Mononuclear cell (primary cell): ENCODE measurements at regions not wholly inside any gene's neighbourhood (a gene's known extent, or its start where the extent isn't known, plus 50 kb on each side); places are given as distances from the start of the nearest gene placed in this dataset.
"Not testable (repeated sequence)": the region's sequence is repeated elsewhere in the genome, so short reads cannot be mapped to it uniquely, and the experiment has no call there.

Experiments used
- H3K27me3 ChIP-seq: 2 replicates; pipeline ENCODE4 v1.6.0; 2011; ENCODE audit warnings: low read length, control low read depth; ENCODE audit not compliant: insufficient read depth
- H3K4me1 ChIP-seq: 2 replicates; pipeline ENCODE4 v1.5.1; 2011; ENCODE audit warnings: mild to moderate bottlenecking, low read length, control low read depth; ENCODE audit not compliant: insufficient read depth
- H3K4me3 ChIP-seq: 2 replicates; pipeline ENCODE4 v1.5.1; 2011; ENCODE audit warnings: mild to moderate bottlenecking, low read length, moderate library complexity
- H3K9me3 ChIP-seq: 2 replicates; pipeline ENCODE4 v1.5.1; 2011; ENCODE audit warnings: low read depth, mild to moderate bottlenecking, control low read depth, low read length

GRCh38 chr13:22821589-22821988 is 359.2 kb upstream of the SGCG start:
- no peaks in the 10 kb centered on the region for H3K9me3 ChIP-seq
- no peaks in the 10 kb centered on the region for H3K4me1 ChIP-seq
- no peaks in the 10 kb centered on the region for H3K27me3 ChIP-seq
- H3K4me3 ChIP-seq: no peak overlapping the region

GRCh38 chr13:22825186-22825585 is 355.6 kb upstream of the SGCG start:
- Histone ChIP-seq H3K4me3 (no peak overlapping the region), H3K4me1 (no peaks in the 10 kb centered on the region), H3K27me3 (no peaks in the 10 kb centered on the region), H3K9me3 (no peaks in the 10 kb centered on the region)

GRCh38 chr13:22828081-22828480 is 352.7 kb upstream of the SGCG start:
- Histone ChIP-seq H3K4me3 (no peak overlapping the region), H3K9me3 (no peaks in the 10 kb centered on the region), H3K27me3 (no peaks in the 10 kb centered on the region)

GRCh38 chr13:22836475-22836874 is 344.3 kb upstream of the SGCG start:
- H3K4me1 ChIP-seq: no peaks in the 10 kb centered on the region
- H3K9me3 ChIP-seq: no peaks in the 10 kb centered on the region
- H3K4me3 ChIP-seq: no peak overlapping the region
- peaks cover 13% of the 10 kb centered on the region for H3K27me3 ChIP-seq

More at GRCh38 chr13:22828081-22828480, 352.7 kb upstream of the SGCG start:
- H3K4me1 ChIP-seq: no peaks in the 10 kb centered on the region

GRCh38 chr13:22837980-22838647 is 342.7 kb upstream of the SGCG start:
- H3K9me3 ChIP-seq: no peaks in the 10 kb centered on the region
- peaks cover 13% of the 10 kb centered on the region for H3K27me3 ChIP-seq
- no peak overlapping the region for H3K4me3 ChIP-seq
- H3K4me1 ChIP-seq: no peaks in the 10 kb centered on the region

GRCh38 chr13:22839603-22840530 is 340.9 kb upstream of the SGCG start:
- Histone ChIP-seq H3K4me1 (no peaks in the 10 kb centered on the region), H3K9me3 (no peaks in the 10 kb centered on the region), H3K27me3 (peaks cover 13% of the 10 kb centered on the region), H3K4me3 (no peak overlapping the region)

- Histone ChIP-seq H3K4me1 (no peaks in the 10 kb centered on the region), H3K27me3 (no peaks in the 10 kb centered on the region), H3K4me3 (no peak overlapping the region), H3K9me3 (no peaks in the 10 kb centered on the region)
Observed at GRCh38 chr13:22846551-22846950, 334.2 kb upstream of the SGCG start.

- Histone ChIP-seq H3K27me3 (no peaks in the 10 kb centered on the region), H3K4me1 (no peaks in the 10 kb centered on the region), H3K4me3 (no peak overlapping the region), H3K9me3 (no peaks in the 10 kb centered on the region)
Observed at GRCh38 chr13:22848539-22849052, 332.2 kb upstream of the SGCG start.

- Histone ChIP-seq H3K4me3 (no peak overlapping the region), H3K4me1 (no peaks in the 10 kb centered on the region), H3K27me3 (no peaks in the 10 kb centered on the region), H3K9me3 (no peaks in the 10 kb centered on the region)
Observed at GRCh38 chr13:22855926-22856325, 324.9 kb upstream of the SGCG start.

GRCh38 chr13:22858980-22859379 is 321.8 kb upstream of the SGCG start:
- H3K9me3 ChIP-seq, H3K4me3 ChIP-seq, H3K4me1 ChIP-seq, H3K27me3 ChIP-seq: not testable (repeated sequence)

- H3K4me3 ChIP-seq, H3K9me3 ChIP-seq, H3K4me1 ChIP-seq, H3K27me3 ChIP-seq: not testable (repeated sequence)
Observed at GRCh38 chr13:22859411-22859810, 321.4 kb upstream of the SGCG start.

- H3K4me1 ChIP-seq: no peaks in the 10 kb centered on the region
- no peaks in the 10 kb centered on the region for H3K27me3 ChIP-seq
- no peak overlapping the region for H3K4me3 ChIP-seq
- no peaks in the 10 kb centered on the region for H3K9me3 ChIP-seq
Observed at GRCh38 chr13:22861958-22862466, 318.8 kb upstream of the SGCG start.

GRCh38 chr13:22862478-22862877 is 318.3 kb upstream of the SGCG start:
- H3K9me3 ChIP-seq: no peaks in the 10 kb centered on the region
- no peaks in the 10 kb centered on the region for H3K4me1 ChIP-seq
- no peaks in the 10 kb centered on the region for H3K27me3 ChIP-seq
- H3K4me3 ChIP-seq: no peak overlapping the region

GRCh38 chr13:22866221-22866620 is 314.6 kb upstream of the SGCG start:
- Histone ChIP-seq H3K9me3 (no peaks in the 10 kb centered on the region), H3K4me3 (no peak overlapping the region), H3K4me1 (no peaks in the 10 kb centered on the region), H3K27me3 (no peaks in the 10 kb centered on the region)

GRCh38 chr13:22871231-22871630 is 309.5 kb upstream of the SGCG start:
- H3K4me3 ChIP-seq: no peak overlapping the region
- H3K4me1 ChIP-seq: no peaks in the 10 kb centered on the region
- H3K9me3 ChIP-seq: no peaks in the 10 kb centered on the region
- no peaks in the 10 kb centered on the region for H3K27me3 ChIP-seq
